ENCODE measurements at regions not wholly inside any gene's neighbourhood (a gene's known extent, or its start where the extent isn't known, plus 50 kb on each side); places are given as distances from the start of the nearest gene placed in this dataset.

DNA sequence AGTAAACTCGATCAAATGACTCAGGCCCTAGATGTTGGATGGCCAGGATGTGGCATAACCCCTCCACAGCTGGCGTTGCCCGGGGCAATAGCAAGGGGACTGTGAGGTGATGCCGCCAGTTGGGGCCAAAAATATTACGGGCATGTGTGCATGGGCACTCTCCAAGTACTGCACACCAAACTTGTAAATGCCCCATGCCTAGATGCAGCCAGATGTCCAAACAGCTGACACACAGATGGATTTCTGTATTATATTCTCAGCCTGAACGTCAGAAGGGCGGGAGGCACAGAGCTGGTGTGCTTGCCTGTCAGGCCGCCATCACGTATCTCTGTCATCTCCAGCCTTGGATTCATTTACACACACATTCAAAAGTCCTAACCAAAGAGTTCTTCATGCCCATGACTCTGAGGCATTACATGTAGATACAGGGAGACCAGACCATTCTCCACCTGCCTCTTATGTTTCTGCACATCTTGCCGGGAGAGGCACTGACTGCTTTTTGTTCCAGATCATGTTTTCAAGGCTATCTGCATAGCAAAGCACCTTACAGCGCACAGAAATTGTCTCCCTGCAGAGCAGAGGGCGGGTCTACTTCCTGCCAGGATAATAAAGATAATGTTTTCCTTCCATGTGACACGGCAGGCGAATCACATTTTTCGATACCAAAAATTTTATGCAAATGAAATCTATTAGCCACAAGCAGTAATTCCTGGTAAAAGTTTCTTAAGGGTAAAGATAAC is 200.9 kb upstream of the ADAMTS16 start:
- TF ChIP-seq, protein P1, sequence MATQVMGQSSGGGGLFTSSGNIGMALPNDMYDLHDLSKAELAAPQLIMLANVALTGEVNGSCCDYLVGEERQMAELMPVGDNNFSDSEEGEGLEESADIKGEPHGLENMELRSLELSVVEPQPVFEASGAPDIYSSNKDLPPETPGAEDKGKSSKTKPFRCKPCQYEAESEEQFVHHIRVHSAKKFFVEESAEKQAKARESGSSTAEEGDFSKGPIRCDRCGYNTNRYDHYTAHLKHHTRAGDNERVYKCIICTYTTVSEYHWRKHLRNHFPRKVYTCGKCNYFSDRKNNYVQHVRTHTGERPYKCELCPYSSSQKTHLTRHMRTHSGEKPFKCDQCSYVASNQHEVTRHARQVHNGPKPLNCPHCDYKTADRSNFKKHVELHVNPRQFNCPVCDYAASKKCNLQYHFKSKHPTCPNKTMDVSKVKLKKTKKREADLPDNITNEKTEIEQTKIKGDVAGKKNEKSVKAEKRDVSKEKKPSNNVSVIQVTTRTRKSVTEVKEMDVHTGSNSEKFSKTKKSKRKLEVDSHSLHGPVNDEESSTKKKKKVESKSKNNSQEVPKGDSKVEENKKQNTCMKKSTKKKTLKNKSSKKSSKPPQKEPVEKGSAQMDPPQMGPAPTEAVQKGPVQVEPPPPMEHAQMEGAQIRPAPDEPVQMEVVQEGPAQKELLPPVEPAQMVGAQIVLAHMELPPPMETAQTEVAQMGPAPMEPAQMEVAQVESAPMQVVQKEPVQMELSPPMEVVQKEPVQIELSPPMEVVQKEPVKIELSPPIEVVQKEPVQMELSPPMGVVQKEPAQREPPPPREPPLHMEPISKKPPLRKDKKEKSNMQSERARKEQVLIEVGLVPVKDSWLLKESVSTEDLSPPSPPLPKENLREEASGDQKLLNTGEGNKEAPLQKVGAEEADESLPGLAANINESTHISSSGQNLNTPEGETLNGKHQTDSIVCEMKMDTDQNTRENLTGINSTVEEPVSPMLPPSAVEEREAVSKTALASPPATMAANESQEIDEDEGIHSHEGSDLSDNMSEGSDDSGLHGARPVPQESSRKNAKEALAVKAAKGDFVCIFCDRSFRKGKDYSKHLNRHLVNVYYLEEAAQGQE (IDR thresholded peaks at IDR 0.05): no peak
- TF ChIP-seq CHD4 (IDR thresholded peaks at IDR 0.05; ENCODE audit: borderline replicate concordance) (no peak), POLR2A (IDR thresholded peaks at IDR 0.05; ENCODE audit: low read length) (no peak), BCL3 (IDR thresholded peaks at IDR 0.05) (no peak)
- TF ChIP-seq, protein P2, sequence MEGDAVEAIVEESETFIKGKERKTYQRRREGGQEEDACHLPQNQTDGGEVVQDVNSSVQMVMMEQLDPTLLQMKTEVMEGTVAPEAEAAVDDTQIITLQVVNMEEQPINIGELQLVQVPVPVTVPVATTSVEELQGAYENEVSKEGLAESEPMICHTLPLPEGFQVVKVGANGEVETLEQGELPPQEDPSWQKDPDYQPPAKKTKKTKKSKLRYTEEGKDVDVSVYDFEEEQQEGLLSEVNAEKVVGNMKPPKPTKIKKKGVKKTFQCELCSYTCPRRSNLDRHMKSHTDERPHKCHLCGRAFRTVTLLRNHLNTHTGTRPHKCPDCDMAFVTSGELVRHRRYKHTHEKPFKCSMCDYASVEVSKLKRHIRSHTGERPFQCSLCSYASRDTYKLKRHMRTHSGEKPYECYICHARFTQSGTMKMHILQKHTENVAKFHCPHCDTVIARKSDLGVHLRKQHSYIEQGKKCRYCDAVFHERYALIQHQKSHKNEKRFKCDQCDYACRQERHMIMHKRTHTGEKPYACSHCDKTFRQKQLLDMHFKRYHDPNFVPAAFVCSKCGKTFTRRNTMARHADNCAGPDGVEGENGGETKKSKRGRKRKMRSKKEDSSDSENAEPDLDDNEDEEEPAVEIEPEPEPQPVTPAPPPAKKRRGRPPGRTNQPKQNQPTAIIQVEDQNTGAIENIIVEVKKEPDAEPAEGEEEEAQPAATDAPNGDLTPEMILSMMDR (IDR thresholded peaks at IDR 0.05): no peak
